ENCODE measurements at regions not wholly inside any gene's neighbourhood (a gene's known extent, or its start where the extent isn't known, plus 50 kb on each side); places are given as distances from the start of the nearest gene placed in this dataset.

GRCh38 chr5:30156156-30156555 lies 1037.3 kb upstream of the CDH6 start:
- Histone ChIP-seq H3K56ac (replicated peaks; ENCODE audit: insufficient read length, low read depth, low read length) (no peak overlapping the region), H2BK20ac (ENCODE audit: low read length) (no peak overlapping the region), H2BK5ac (ENCODE audit: low read depth, low read length) (no peak overlapping the region), H3K4me2 (ENCODE audit: insufficient read depth in 1 of 2, low read depth in 2 of 2, low read length in 2 of 2) (no peak overlapping the region), H4K5ac (ENCODE audit: insufficient read length, low read depth, low read length) (no peak overlapping the region), H2BK120ac (replicated peaks; ENCODE audit: low read depth, low read length) (no peak overlapping the region), H3K79me1 (ENCODE audit: low read depth, low read length) (no peaks in the 10 kb centered on the region), H2AK5ac (ENCODE audit: low read depth, low read length) (no peak overlapping the region), H4K20me1 (replicated peaks in 1 of 2; ENCODE audit: control insufficient read depth in 1 of 2, insufficient read depth in 2 of 2, low read length in 2 of 2) (no peaks in the 10 kb centered on the region), H3K9ac (replicated peaks in 1 of 4; ENCODE audit: extremely low read depth in 1 of 4, low read depth in 3 of 4, low read length in 3 of 4) (no peak overlapping the region), H3K23me2 (ENCODE audit: low read depth, low read length) (no peaks in the 10 kb centered on the region), H4K91ac (replicated peaks; ENCODE audit: insufficient read length, low read length) (no peak overlapping the region), H3K4me1 (replicated peaks in 1 of 4; ENCODE audit: control insufficient read depth in 3 of 4, insufficient read depth in 4 of 4, low read length in 3 of 4) (no peaks in the 10 kb centered on the region), H2BK12ac (ENCODE audit: low read depth, low read length) (no peak overlapping the region), H3K9me3 (ENCODE audit: insufficient read depth in 2 of 2, low read depth in 1 of 2, low read length in 1 of 2) (peaks cover 0 to 3% of the 10 kb centered on the region in 2 experiments; a peak in 1 of 4 replicates), H2BK15ac (ENCODE audit: low read length) (no peak overlapping the region), H4K8ac (ENCODE audit: extremely low read depth, insufficient read depth, low read length) (no peak overlapping the region), H3K36me3 (ENCODE audit: control insufficient read depth in 2 of 4, insufficient read depth in 4 of 4, low read length in 3 of 4) (no peaks in the 10 kb centered on the region), H3K4me3 (ENCODE audit: extremely low read depth in 1 of 4, insufficient read depth in 2 of 4, low read depth in 3 of 4, low read length in 4 of 4) (no peak overlapping the region), H3K4ac (replicated peaks; ENCODE audit: insufficient read length, low read depth, low read length) (no peak overlapping the region), H3K14ac (ENCODE audit: insufficient read length) (no peak overlapping the region), H3K27ac (ENCODE audit: low read depth, low read length) (no peak overlapping the region), H3K79me2 (ENCODE audit: control insufficient read depth in 1 of 2, insufficient read depth in 2 of 2, low read length in 2 of 2) (no peaks in the 10 kb centered on the region), H2AFZ (ENCODE audit: low read length) (no peak overlapping the region), H3K23ac (ENCODE audit: insufficient read length) (no peak overlapping the region), H3K18ac (ENCODE audit: extremely low read depth, low read length) (no peak overlapping the region), H3K27me3 (replicated peaks in 1 of 4; ENCODE audit: control insufficient read depth in 3 of 4, extremely low read depth in 1 of 4, insufficient read depth in 3 of 4, low read length in 3 of 4) (no peaks in the 10 kb centered on the region)
- CTCF ChIA-PET (ENCODE audit: partially characterized antibody), result interaction anchor here (1.5 kb wide), 1 partner anchor 245 kb away, joined by 4 read pairs; no protein-coding TSS in a partner anchor
- TF ChIP-seq POLR2A (IDR thresholded peaks at IDR 0.05; ENCODE audit: control extremely low read depth in 1 of 2, low read depth in 2 of 2, low read length in 2 of 2) (no peak), TEAD4 (IDR thresholded peaks at IDR 0.05; ENCODE audit: low read depth, low read length) (no peak), SAP30 (IDR thresholded peaks at IDR 0.05; ENCODE audit: insufficient read depth, insufficient replicate concordance, low read length) (no peak), ATF3 (IDR thresholded peaks at IDR 0.05; ENCODE audit: insufficient read depth, low read depth, low read length) (no peak), JUND (IDR thresholded peaks at IDR 0.05; ENCODE audit: low read length) (no peak), CREB1 (IDR thresholded peaks at IDR 0.05) (no peak), SP1 (IDR thresholded peaks at IDR 0.05; ENCODE audit: low read depth, low read length) (no peak), TAF7 (optimal IDR thresholded peaks at IDR 0.05; ENCODE audit: borderline replicate concordance, low read depth, low read length) (no peak), CHD1 (IDR thresholded peaks at IDR 0.05; ENCODE audit: low read depth, low read length) (no peak), HDAC6 (IDR thresholded peaks at IDR 0.05; ENCODE audit: low read depth, low read length) (no peak), BACH1 (IDR thresholded peaks at IDR 0.05; ENCODE audit: low read length) (no peak), RNF2 (IDR thresholded peaks at IDR 0.05; ENCODE audit: borderline replicate concordance, low read depth, low read length, missing control alignments, poor library complexity, severe bottlenecking) (no peak)
- FAIRE-seq (no peak), DNase-seq (ENCODE audit: low read depth in 1 of 2, low spot score in 2 of 2) (no peak)
- POLR2A ChIA-PET (ENCODE audit: partially characterized antibody), result no interaction called here
- WGBS, 2 experiments (ENCODE audit: extremely low coverage in 1 of 2, insufficient coverage in 1 of 2, insufficient read length in 1 of 2, insufficient replicate concordance in 2 of 2, low coverage in 1 of 2, low lambda C conversion rate in 2 of 2, missing lambda C conversion rate in 1 of 2), result 89% methylated on average over 1 of the region's 1 CpG; no CpG with 5 or more reads in 1 of the 2 experiments

Measured in H1 (cell line).